HCT116 (cell line): ENCODE measurements at regions not wholly inside any gene's neighbourhood (a gene's known extent, or its start where the extent isn't known, plus 50 kb on each side); places are given as distances from the start of the nearest gene placed in this dataset.

ENCODE experiments used
- ATAC-seq: fragments of 200-7000 bp; cut with Tn5 transposase; 2 replicates; pipeline ENCODE4 v1.9.1; 2020; ENCODE audit warnings: mild to moderate bottlenecking, moderate library complexity
- BruUV-seq: library from RNA; stranded (reverse); fragments of 400-500 nt; replicated peaks from 2 replicates; lab custom pipeline; 2021; lab: Mats Ljungman, UMichigan
- CTCF ChIA-PET: fragments of 300-600 bp; sonication (Branson Sonifier 250); formaldehyde crosslinking; loops from one replicate; lab custom pipeline; 2021; ENCODE audit warnings: antibody characterized with exemption; lab: Charles Lee
- POLR2A ChIA-PET: fragments of 300-600, 350-600 bp; sonication (Branson Sonifier 250); formaldehyde crosslinking; loops from one replicate; lab custom pipeline; 2021; ENCODE audit warnings: antibody characterized with exemption; lab: Charles Lee
- RAD21 ChIA-PET, 2 experiments: fragments of 300-600 bp; sonication (Branson Sonifier 250); formaldehyde crosslinking; loops; one replicate each; lab custom pipeline; 2023; ENCODE audit warnings: low total read pairs in 2 of 2; ENCODE audit not compliant: uncharacterized antibody in 2 of 2, unreplicated experiment in 2 of 2, low non-redundant PET in 1 of 2; lab: Charles Lee
- DNase-seq: peaks from one replicate; pipeline ENCODE4 v3.0.0-alpha.2; 2010; ENCODE audit warnings: low read depth, low spot score
- H2AFZ ChIP-seq: fragments of 200-600 bp; shearing (Covaris generic), sonication (generic); 2 replicates; pipeline ENCODE4 v1.6.1; 2017; ENCODE audit warnings: low read depth, mixed run types, mixed read lengths, antibody characterized with exemption, low read length; ENCODE audit not compliant: poor library complexity, severe bottlenecking
- H3K27ac ChIP-seq: 2 replicates; pipeline ENCODE4 v1.5.1; 2012; ENCODE audit warnings: low read depth, low read length
- H3K27me3 ChIP-seq: fragments of 200-600 bp; sonication (generic); 2 replicates; pipeline ENCODE4 v1.6.1; 2016; ENCODE audit warnings: mixed run types, low read length, mixed read lengths; ENCODE audit not compliant: insufficient read depth
- H3K36me3 ChIP-seq, 2 experiments: fragments of 200-500 bp in 1 of 2; fragments of 200-600 bp in 1 of 2; sonication (Bioruptor generic) in 1 of 2; sonication (generic) in 1 of 2; 2 replicates each; pipeline versions ENCODE4 v1.5.1 to v1.6.1; 2014 to 2016; ENCODE audit warnings: low read length in 2 of 2, inconsistent platforms in 1 of 2, mixed read lengths in 1 of 2, mixed run types in 1 of 2; ENCODE audit not compliant: insufficient read depth in 2 of 2, control insufficient read depth in 1 of 2
- H3K4me1 ChIP-seq, 2 experiments: fragments of 200-600 bp in 1 of 2; sonication (generic) in 1 of 2; 2 replicates each; pipeline versions ENCODE4 v1.5.1 to v1.6.1; 2012 to 2017; ENCODE audit warnings: low read length in 2 of 2, inconsistent platforms in 1 of 2, mild to moderate bottlenecking in 1 of 2, mixed read lengths in 1 of 2, mixed run types in 1 of 2, moderate library complexity in 1 of 2; ENCODE audit not compliant: insufficient read depth in 2 of 2, control insufficient read depth in 1 of 2
- H3K4me2 ChIP-seq: fragments of 200-600 bp; sonication (generic); 2 replicates; pipeline ENCODE4 v1.6.1; 2017; ENCODE audit warnings: mixed run types, low read length, mixed read lengths
- H3K4me3 ChIP-seq, 2 experiments: fragments of 200-600 bp in 1 of 2; sonication (generic) in 1 of 2; replicated peaks in 1 of 2; 2 replicates each; pipeline ENCODE4 v1.5.1; 2011 to 2016; ENCODE audit warnings: low read length in 2 of 2, control low read depth in 1 of 2, low read depth in 1 of 2, mild to moderate bottlenecking in 1 of 2, mixed read lengths in 1 of 2, mixed run types in 1 of 2
- H3K79me2 ChIP-seq: fragments of 200-600 bp; sonication (generic); 2 replicates; pipeline ENCODE4 v1.6.1; 2017; ENCODE audit warnings: mild to moderate bottlenecking, mixed run types, low read length, moderate library complexity, mixed read lengths; ENCODE audit not compliant: insufficient read depth
- H3K9ac ChIP-seq: fragments of 200-600 bp; sonication (generic); 2 replicates; pipeline ENCODE4 v1.6.1; 2016; ENCODE audit warnings: low read length, mixed read lengths
- H3K9me2 ChIP-seq: fragments of 200-600 bp; sonication (generic), shearing (Covaris generic); 2 replicates; pipeline ENCODE4 v1.6.1; 2017; ENCODE audit warnings: mixed run types, mild to moderate bottlenecking, moderate library complexity; ENCODE audit not compliant: insufficient read depth
- H3K9me3 ChIP-seq, 2 experiments: fragments of 200-500 bp in 1 of 2; fragments of 200-600 bp in 1 of 2; sonication (Bioruptor generic) in 1 of 2; sonication (generic) in 1 of 2; 2 replicates each; pipeline ENCODE4 v1.6.1; 2014 to 2017; ENCODE audit warnings: low read length in 2 of 2, mixed read lengths in 2 of 2, inconsistent platforms in 1 of 2, low read depth in 1 of 2, mild to moderate bottlenecking in 1 of 2, mixed run types in 1 of 2, moderate library complexity in 1 of 2; ENCODE audit not compliant: control insufficient read depth in 1 of 2, insufficient read depth in 1 of 2
- H4K20me1 ChIP-seq: fragments of 200-600 bp; sonication (generic), shearing (Covaris generic); 2 replicates; pipeline ENCODE4 v1.6.1; 2017; ENCODE audit warnings: mixed run types, mild to moderate bottlenecking, moderate library complexity; ENCODE audit not compliant: insufficient read depth
- CBX3 ChIP-seq: IDR thresholded peaks from 2 replicates; pipeline ENCODE4 v1.6.1; 2012; ENCODE audit warnings: low read depth
- EGR1 ChIP-seq: IDR thresholded peaks from 2 replicates; pipeline ENCODE4 v1.6.1; 2012; ENCODE audit warnings: low read depth
- ELF1 ChIP-seq: IDR thresholded peaks from 2 replicates; pipeline ENCODE4 v1.6.1; 2012; ENCODE audit warnings: low read depth, borderline replicate concordance
- EZH2 ChIP-seq: fragments of 200-600 bp; sonication (generic); IDR thresholded peaks from 2 replicates; pipeline ENCODE4 v1.6.1; 2017; ENCODE audit warnings: antibody characterized with exemption, mixed run types
- FOSL1 ChIP-seq: IDR thresholded peaks from 2 replicates; pipeline ENCODE4 v1.6.1; 2012; ENCODE audit warnings: low read depth
- JUND ChIP-seq: IDR thresholded peaks from 2 replicates; pipeline ENCODE4 v1.6.1; 2012
- MAX ChIP-seq: IDR thresholded peaks from 2 replicates; pipeline ENCODE4 v1.6.1; 2012
- POLR2A ChIP-seq: IDR thresholded peaks from 2 replicates; pipeline ENCODE4 v1.7.0; 2011; ENCODE audit warnings: borderline replicate concordance; ENCODE audit not compliant: insufficient read depth, insufficient read length; ENCODE audit errors: extremely low read depth
- POLR2AphosphoS5 ChIP-seq: IDR thresholded peaks from 2 replicates; pipeline ENCODE4 v1.6.1; 2011; ENCODE audit warnings: mild to moderate bottlenecking, low read depth, low read length, moderate library complexity
- RAD21 ChIP-seq: IDR thresholded peaks from 2 replicates; pipeline ENCODE4 v1.6.1; 2012; ENCODE audit warnings: low read depth, mild to moderate bottlenecking
- REST ChIP-seq: IDR thresholded peaks from 2 replicates; pipeline ENCODE4 v1.6.1; 2012; ENCODE audit warnings: low read depth
- SIN3A ChIP-seq: IDR thresholded peaks from 2 replicates; pipeline ENCODE4 v1.6.1; 2012; ENCODE audit warnings: low read depth
- SP1 ChIP-seq: IDR thresholded peaks from 2 replicates; pipeline ENCODE4 v1.6.1; 2012; ENCODE audit warnings: low read depth
- SRF ChIP-seq: IDR thresholded peaks from 2 replicates; pipeline ENCODE4 v1.6.1; 2012; ENCODE audit warnings: low read depth
- TCF7L2 ChIP-seq: IDR thresholded peaks from 2 replicates; pipeline ENCODE4 v1.7.0; 2011; ENCODE audit warnings: borderline replicate concordance, inconsistent platforms; ENCODE audit not compliant: insufficient read depth, insufficient read length; ENCODE audit errors: extremely low read depth
- ZBTB33 ChIP-seq: IDR thresholded peaks from 2 replicates; pipeline ENCODE4 v1.6.1; 2011; ENCODE audit warnings: mild to moderate bottlenecking, low read length, moderate library complexity; ENCODE audit not compliant: insufficient replicate concordance; ENCODE audit errors: extremely low read depth
- ZFX ChIP-seq: fragments of 450-650 bp; IDR thresholded peaks from 2 replicates; pipeline ENCODE4 v1.6.1; 2017
- intact Hi-C: fragments of 100-400 bp; cut with micrococcal nuclease; formaldehyde crosslinking; loops from 2 replicates; pipeline ENCODE4 v1.10.0; 2022
- TF ChIP-seq, protein P1 (sequence below): IDR thresholded peaks from 2 replicates; pipeline ENCODE4 v1.6.1; 2012
- TF ChIP-seq, protein P2 (sequence below), 3 experiments: fragments of 200-600 bp in 1 of 3; sonication (generic) in 1 of 3; IDR thresholded peaks in 2 of 3; conservative IDR thresholded peaks in 1 of 3; 2 replicates each; pipeline ENCODE4 v1.5.1; 2012 to 2017; ENCODE audit warnings: low read depth in 2 of 3, low read length in 2 of 3, antibody characterized with exemption in 1 of 3, borderline replicate concordance in 1 of 3, control low read depth in 1 of 3, mild to moderate bottlenecking in 1 of 3, mixed read lengths in 1 of 3, mixed run types in 1 of 3, moderate library complexity in 1 of 3; ENCODE audit not compliant: insufficient read depth in 1 of 3

DNA sequence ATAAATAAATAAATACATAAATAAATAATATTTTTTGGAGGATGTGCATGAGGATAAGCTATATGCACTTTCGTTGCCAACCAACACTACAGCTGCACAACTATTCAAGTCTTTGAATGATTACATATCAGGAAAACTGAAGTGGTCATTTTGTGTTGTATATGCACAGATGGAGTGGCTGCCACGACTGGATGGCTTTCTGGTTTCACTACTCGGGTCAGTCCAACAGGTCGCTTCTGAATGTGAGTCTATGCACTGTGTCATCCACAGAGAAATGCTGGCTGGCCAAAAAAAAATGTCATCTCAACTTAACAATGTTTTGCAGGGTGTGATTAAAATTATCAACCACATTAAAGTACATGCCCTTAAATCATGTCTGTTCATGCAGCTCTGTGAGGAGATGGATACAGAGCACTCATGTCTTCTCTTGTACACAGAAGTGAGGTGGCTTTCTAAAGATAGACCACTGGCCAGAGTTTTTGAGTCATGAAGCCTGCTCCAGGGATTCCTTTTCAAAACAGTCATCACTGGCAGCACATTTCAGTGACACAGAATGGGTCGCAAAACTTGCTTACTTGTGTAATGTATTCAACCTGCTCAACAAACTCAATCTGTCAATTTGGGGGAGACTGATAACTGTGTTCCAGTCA is 589.8 kb upstream of the CYLC2 start:
- intact Hi-C loops, result no loop called here
- no peak overlapping the region for H3K9ac ChIP-seq
- H3K9me2 ChIP-seq, result no peaks in the 10 kb centered on the region
- no TSS peak for BruUV-seq
- no peak overlapping the region for H2AFZ ChIP-seq
- H3K4me1 ChIP-seq, result no peaks in the 10 kb centered on the region
- DNase-seq (no peak), ATAC-seq (no peak)
- peaks cover 0 to 3% of the 10 kb centered on the region in 2 experiments; a peak in 1 of 4 replicates for H3K9me3 ChIP-seq
- no peaks in the 10 kb centered on the region for H4K20me1 ChIP-seq
- ChIA-PET CTCF (no interaction called here), POLR2A (no interaction called here), RAD21 (no interaction called here)
- no peak overlapping the region for H3K4me2 ChIP-seq
- TF ChIP-seq EGR1, result no peak
- TF ChIP-seq, protein P1, sequence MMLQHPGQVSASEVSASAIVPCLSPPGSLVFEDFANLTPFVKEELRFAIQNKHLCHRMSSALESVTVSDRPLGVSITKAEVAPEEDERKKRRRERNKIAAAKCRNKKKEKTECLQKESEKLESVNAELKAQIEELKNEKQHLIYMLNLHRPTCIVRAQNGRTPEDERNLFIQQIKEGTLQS, result no peak
- TF ChIP-seq EZH2, result no peak
- no peak for TF ChIP-seq ZFX
- no peak for TF ChIP-seq JUND
- no peak for TF ChIP-seq ZBTB33
- no peak for TF ChIP-seq POLR2A
- no peak for TF ChIP-seq CBX3
- no peak for TF ChIP-seq TCF7L2
- TF ChIP-seq SIN3A, result no peak
- TF ChIP-seq POLR2AphosphoS5, result no peak
- no peak for TF ChIP-seq REST
- TF ChIP-seq SRF, result no peak
- no peak for TF ChIP-seq RAD21
- no peak for TF ChIP-seq FOSL1
- TF ChIP-seq MAX, result no peak
- TF ChIP-seq, protein P2, sequence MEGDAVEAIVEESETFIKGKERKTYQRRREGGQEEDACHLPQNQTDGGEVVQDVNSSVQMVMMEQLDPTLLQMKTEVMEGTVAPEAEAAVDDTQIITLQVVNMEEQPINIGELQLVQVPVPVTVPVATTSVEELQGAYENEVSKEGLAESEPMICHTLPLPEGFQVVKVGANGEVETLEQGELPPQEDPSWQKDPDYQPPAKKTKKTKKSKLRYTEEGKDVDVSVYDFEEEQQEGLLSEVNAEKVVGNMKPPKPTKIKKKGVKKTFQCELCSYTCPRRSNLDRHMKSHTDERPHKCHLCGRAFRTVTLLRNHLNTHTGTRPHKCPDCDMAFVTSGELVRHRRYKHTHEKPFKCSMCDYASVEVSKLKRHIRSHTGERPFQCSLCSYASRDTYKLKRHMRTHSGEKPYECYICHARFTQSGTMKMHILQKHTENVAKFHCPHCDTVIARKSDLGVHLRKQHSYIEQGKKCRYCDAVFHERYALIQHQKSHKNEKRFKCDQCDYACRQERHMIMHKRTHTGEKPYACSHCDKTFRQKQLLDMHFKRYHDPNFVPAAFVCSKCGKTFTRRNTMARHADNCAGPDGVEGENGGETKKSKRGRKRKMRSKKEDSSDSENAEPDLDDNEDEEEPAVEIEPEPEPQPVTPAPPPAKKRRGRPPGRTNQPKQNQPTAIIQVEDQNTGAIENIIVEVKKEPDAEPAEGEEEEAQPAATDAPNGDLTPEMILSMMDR (IDR thresholded peaks at IDR 0.05 in 2 of 3, conservative IDR thresholded peaks at IDR 0.05 in 1 of 3; ENCODE audit: borderline replicate concordance in 1 of 3, insufficient read depth in 1 of 3, low read depth in 2 of 3, low read length in 2 of 3), result no peak
- TF ChIP-seq SP1, result no peak
- TF ChIP-seq ELF1, result no peak
- no peak overlapping the region for H3K27ac ChIP-seq
- no peaks in the 10 kb centered on the region for H3K27me3 ChIP-seq
- H3K36me3 ChIP-seq, result no peaks in the 10 kb centered on the region
- H3K4me3 ChIP-seq, result no peak overlapping the region
- H3K79me2 ChIP-seq, result no peaks in the 10 kb centered on the region
